GM12875 (cell line): ENCODE measurements at regions not wholly inside any gene's neighbourhood (a gene's known extent, or its start where the extent isn't known, plus 50 kb on each side); places are given as distances from the start of the nearest gene placed in this dataset.
A peak's percentile ranks its signal among the peaks of the same experiment; 100 is the strongest.

Source experiments
- H3K4me3 ChIP-seq: one replicate; pipeline ENCODE4 v1.5.1; 2011; ENCODE audit warnings: low read depth, low read length, control low read depth
- TF ChIP-seq, protein P1 (sequence below): IDR thresholded peaks from 2 replicates; pipeline ENCODE4 v1.5.1; 2011; ENCODE audit warnings: low read depth, mild to moderate bottlenecking, control low read depth, inconsistent platforms, low read length, moderate library complexity, borderline replicate concordance; ENCODE audit not compliant: insufficient read depth

GRCh38 chr11:15327786-15328231 lies 213.1 kb downstream of the INSC start:
- no peak overlapping the region for H3K4me3 ChIP-seq
- TF ChIP-seq, protein P1, sequence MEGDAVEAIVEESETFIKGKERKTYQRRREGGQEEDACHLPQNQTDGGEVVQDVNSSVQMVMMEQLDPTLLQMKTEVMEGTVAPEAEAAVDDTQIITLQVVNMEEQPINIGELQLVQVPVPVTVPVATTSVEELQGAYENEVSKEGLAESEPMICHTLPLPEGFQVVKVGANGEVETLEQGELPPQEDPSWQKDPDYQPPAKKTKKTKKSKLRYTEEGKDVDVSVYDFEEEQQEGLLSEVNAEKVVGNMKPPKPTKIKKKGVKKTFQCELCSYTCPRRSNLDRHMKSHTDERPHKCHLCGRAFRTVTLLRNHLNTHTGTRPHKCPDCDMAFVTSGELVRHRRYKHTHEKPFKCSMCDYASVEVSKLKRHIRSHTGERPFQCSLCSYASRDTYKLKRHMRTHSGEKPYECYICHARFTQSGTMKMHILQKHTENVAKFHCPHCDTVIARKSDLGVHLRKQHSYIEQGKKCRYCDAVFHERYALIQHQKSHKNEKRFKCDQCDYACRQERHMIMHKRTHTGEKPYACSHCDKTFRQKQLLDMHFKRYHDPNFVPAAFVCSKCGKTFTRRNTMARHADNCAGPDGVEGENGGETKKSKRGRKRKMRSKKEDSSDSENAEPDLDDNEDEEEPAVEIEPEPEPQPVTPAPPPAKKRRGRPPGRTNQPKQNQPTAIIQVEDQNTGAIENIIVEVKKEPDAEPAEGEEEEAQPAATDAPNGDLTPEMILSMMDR = peak; percentile 79

- TF ChIP-seq, protein P1 = no peak
- no peak overlapping the region for H3K4me3 ChIP-seq
Measured at GRCh38 chr11:15333407-15333806, 218.7 kb downstream of the INSC start.

GRCh38 chr11:15334766-15335165 lies 220.0 kb downstream of the INSC start:
- TF ChIP-seq, protein P1 = no peak
- H3K4me3 ChIP-seq = no peak overlapping the region

GRCh38 chr11:15336021-15336420 lies 221.3 kb downstream of the INSC start:
- TF ChIP-seq, protein P1 = no peak
- no peak overlapping the region for H3K4me3 ChIP-seq

DNA sequence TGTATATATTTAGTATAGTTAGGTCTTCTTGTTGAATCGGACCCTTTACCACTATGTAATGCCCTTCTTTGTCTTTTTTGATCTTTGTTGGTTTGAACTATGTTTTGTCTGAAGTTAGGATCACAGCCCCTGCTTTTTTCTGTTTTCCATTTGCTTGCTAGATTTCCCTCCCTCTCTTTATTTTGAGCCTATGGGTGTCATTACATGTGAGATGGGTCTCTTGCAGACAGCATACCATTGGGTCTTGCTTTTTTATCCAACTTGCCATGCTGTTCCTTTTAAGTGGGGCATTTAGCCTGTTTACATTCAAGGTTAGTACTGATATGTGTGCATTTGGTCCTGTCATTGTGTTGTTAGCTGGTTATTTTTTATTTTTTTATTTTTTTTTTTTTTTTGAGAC lies 224.6 kb downstream of the INSC start:
- TF ChIP-seq, protein P1 = no peak
- H3K4me3 ChIP-seq = no peak overlapping the region

- TF ChIP-seq, protein P1 = no peak
- H3K4me3 ChIP-seq = no peak overlapping the region
Measured at GRCh38 chr11:15341587-15341986, 226.9 kb downstream of the INSC start.

DNA sequence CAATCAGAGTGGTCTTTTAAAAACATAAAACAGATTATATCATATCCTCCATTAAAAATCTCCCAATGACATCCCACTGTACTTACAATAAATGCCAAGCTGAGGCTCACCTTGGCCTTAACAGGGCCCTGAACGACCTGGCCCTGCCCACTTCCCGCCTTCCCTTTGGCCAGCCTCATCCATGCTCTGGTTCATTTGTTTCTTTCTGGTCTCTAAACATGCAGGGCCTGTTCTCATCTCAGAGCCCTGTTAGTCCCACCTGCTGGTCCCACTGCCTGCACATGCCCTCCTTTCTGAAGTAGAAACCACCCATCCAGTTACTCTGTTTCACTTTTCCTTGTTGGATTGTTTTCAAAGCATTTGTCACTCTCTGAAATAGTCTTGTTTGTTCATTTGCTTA lies 227.4 kb downstream of the INSC start:
- TF ChIP-seq, protein P1 = no peak
- H3K4me3 ChIP-seq = no peak overlapping the region
